Upper lobe of left lung (tissue), 4 donors: ENCODE measurements at regions not wholly inside any gene's neighbourhood (a gene's known extent, or its start where the extent isn't known, plus 50 kb on each side); places are given as distances from the start of the nearest gene placed in this dataset.
"Not testable (repeated sequence)": the region's sequence is repeated elsewhere in the genome, so short reads cannot be mapped to it uniquely, and the experiment has no call there.

Experiments used
- CTCF ChIP-seq, 6 experiments: fragments of 450-650 bp in 4 of 6; fragments of 200-600 bp in 2 of 6; sonication (generic) in 2 of 6; IDR thresholded peaks; one replicate each; pipeline ENCODE4 v1.5.1; 2016 to 2019; ENCODE audit warnings: antibody characterized with exemption in 6 of 6
- POLR2A ChIP-seq, 4 donors: fragments of 450-650 bp; IDR thresholded peaks; one replicate each; pipeline ENCODE4 v1.5.1; 2016 to 2017; ENCODE audit warnings: antibody characterized with exemption in 4 of 4, mild to moderate bottlenecking in 2 of 4

- TF ChIP-seq CTCF, POLR2A (IDR thresholded peaks at IDR 0.05): not testable (repeated sequence)
These were observed 421.0 kb downstream of the RPIA start for GRCh38 chr2:89112434-89112833.
